GM12878 (cell line): ENCODE measurements at regions not wholly inside any gene's neighbourhood (a gene's known extent, or its start where the extent isn't known, plus 50 kb on each side); places are given as distances from the start of the nearest gene placed in this dataset.

ENCODE experiments used
- ATAC-seq: fragments of 200-7000 bp; cut with Tn5 transposase; 3 replicates; pipeline ENCODE4 v1.9.1; 2020; ENCODE audit warnings: mild to moderate bottlenecking, moderate library complexity
- BruUV-seq: library from RNA; stranded (reverse); fragments of 400-500 nt; replicated peaks from 2 replicates; lab custom pipeline; 2021; lab: Mats Ljungman, UMichigan
- CTCF ChIA-PET: fragments of 300-600 bp; sonication (Branson Sonifier 250); formaldehyde crosslinking; extraction: SDS; loops from one replicate; lab custom pipeline; 2021; ENCODE audit warnings: inconsistent platforms; lab: Yijun Ruan, JAX
- POLR2A ChIA-PET: fragments of 350-600 bp; formaldehyde crosslinking; extraction: SDS; loops from one replicate; lab custom pipeline; 2021; ENCODE audit warnings: inconsistent platforms; lab: Charles Lee
- RAD21 ChIA-PET: fragments of 300-600 bp; sonication (Branson Sonifier 250); formaldehyde crosslinking; loops from one replicate; lab custom pipeline; 2023; ENCODE audit warnings: antibody characterized with exemption; ENCODE audit not compliant: unreplicated experiment; lab: Charles Lee
- SMC1A ChIA-PET: fragments of 300-600 bp; sonication (Branson Sonifier 250); formaldehyde crosslinking; loops from one replicate; lab custom pipeline; 2023; ENCODE audit not compliant: unreplicated experiment, uncharacterized antibody; lab: Charles Lee
- DNase-seq: peaks from one replicate; pipeline ENCODE4 v3.0.0-alpha.2; 2011; ENCODE audit warnings: low read depth, low spot score
- FAIRE-seq: peaks from 3 replicates; lab custom pipeline; 2011; peaks lifted over from hg19 to GRCh38; lab: Jason Lieb, UNC
- H2AFZ ChIP-seq: 2 replicates; pipeline ENCODE4 v1.6.0; 2011; ENCODE audit warnings: low read depth, low read length, control low read depth; ENCODE audit not compliant: control insufficient read depth
- H3K27ac ChIP-seq: 2 replicates; pipeline ENCODE4 v1.5.1; 2011; ENCODE audit warnings: control low read depth; ENCODE audit not compliant: control insufficient read depth, insufficient read depth
- H3K27me3 ChIP-seq, 2 experiments: replicated peaks in 1 of 2; 2 replicates each; pipeline versions ENCODE4 v1.6.0 to v1.6.1; 2011; ENCODE audit warnings: low read length in 1 of 2; ENCODE audit not compliant: control insufficient read depth in 2 of 2, insufficient read depth in 2 of 2
- H3K36me3 ChIP-seq, 2 experiments: 2 replicates each; pipeline ENCODE4 v1.5.1; 2011; ENCODE audit warnings: low read length in 1 of 2; ENCODE audit not compliant: control insufficient read depth in 2 of 2, insufficient read depth in 2 of 2
- H3K4me1 ChIP-seq: 2 replicates; pipeline ENCODE4 v1.6.1; 2011; ENCODE audit warnings: mild to moderate bottlenecking, low read length, moderate library complexity, mixed read lengths; ENCODE audit not compliant: control insufficient read depth, insufficient read depth
- H3K4me2 ChIP-seq: 2 replicates; pipeline ENCODE4 v1.6.0; 2011; ENCODE audit warnings: control low read depth; ENCODE audit not compliant: control insufficient read depth, insufficient read depth
- H3K4me3 ChIP-seq: fragments of 200-600 bp; sonication (generic); 2 replicates; pipeline ENCODE4 v1.5.1; 2016
- H3K79me2 ChIP-seq: 2 replicates; pipeline ENCODE4 v1.6.0; 2011; ENCODE audit warnings: low read length; ENCODE audit not compliant: control insufficient read depth, insufficient read depth
- H3K9ac ChIP-seq: 2 replicates; pipeline ENCODE4 v1.8.0; 2011; ENCODE audit warnings: low read length, control low read depth, mixed read lengths; ENCODE audit not compliant: control insufficient read depth, insufficient read depth
- H3K9me3 ChIP-seq: replicated peaks from 3 replicates; pipeline ENCODE4 v1.5.1; 2011; ENCODE audit warnings: mild to moderate bottlenecking, low read length; ENCODE audit not compliant: control insufficient read depth, insufficient read depth
- H4K20me1 ChIP-seq: 2 replicates; pipeline ENCODE4 v1.6.0; 2011; ENCODE audit not compliant: control insufficient read depth, insufficient read depth
- BHLHE40 ChIP-seq, 2 experiments: fragments of 450-650 bp in 1 of 2; IDR thresholded peaks; 2 replicates each; pipeline ENCODE4 v1.6.1; 2011 to 2017; ENCODE audit warnings: low read depth in 2 of 2, borderline replicate concordance in 1 of 2, improper control_type of control experiment in 1 of 2, low read length in 1 of 2, mild to moderate bottlenecking in 1 of 2
- CHD1 ChIP-seq: IDR thresholded peaks from 2 replicates; pipeline ENCODE4 v1.6.1; 2012; ENCODE audit warnings: low read depth, low read length, improper control_type of control experiment
- EED ChIP-seq: sonication (generic); IDR thresholded peaks from 2 replicates; pipeline ENCODE4 v1.6.1; 2016; ENCODE audit warnings: antibody characterized with exemption, low read depth
- FOXM1 ChIP-seq: IDR thresholded peaks from 2 replicates; pipeline ENCODE4 v1.6.1; 2012; ENCODE audit warnings: low read depth, mild to moderate bottlenecking, inconsistent platforms, low read length, moderate library complexity
- HCFC1 ChIP-seq: fragments of 150-350 bp; IDR thresholded peaks from 2 replicates; pipeline ENCODE4 v1.6.1; 2014; ENCODE audit warnings: low read length
- JUNB ChIP-seq: IDR thresholded peaks from 2 replicates; pipeline ENCODE4 v1.6.1; 2016; ENCODE audit warnings: antibody characterized with exemption, mild to moderate bottlenecking
- POLR2A ChIP-seq: IDR thresholded peaks from 2 replicates; pipeline ENCODE4 v1.6.1; 2011; ENCODE audit warnings: low read depth, mild to moderate bottlenecking, low read length
- RBBP5 ChIP-seq: fragments of 200-600 bp; sonication (generic); conservative IDR thresholded peaks from 2 replicates; pipeline ENCODE4 v1.6.1; 2016
- SMARCA5 ChIP-seq: fragments of 450-650 bp; IDR thresholded peaks from 2 replicates; pipeline ENCODE4 v1.6.1; 2017; ENCODE audit warnings: mild to moderate bottlenecking
- ZNF217 ChIP-seq: fragments of 450-650 bp; IDR thresholded peaks from 2 replicates; pipeline ENCODE4 v1.6.1; 2017; ENCODE audit warnings: antibody characterized with exemption, mild to moderate bottlenecking
- WGBS: methylation state at CpG from one replicate; pipeline ENCODE4 v1.1.6; 2016; ENCODE audit warnings: low lambda C conversion rate; ENCODE audit not compliant: insufficient replicate concordance, insufficient coverage; ENCODE audit errors: missing lambda C conversion rate; 5-methylcytosine and 5-hydroxymethylcytosine counted together
- in situ Hi-C: fragments of 300-500 bp; cut with MboI; formaldehyde crosslinking; loops from 9 replicates; pipeline ENCODE4 v1.14.3; 2018; ENCODE audit warnings: mixed read lengths
- intact Hi-C: fragments of 100-400 bp; cut with micrococcal nuclease; formaldehyde crosslinking; loops from one replicate; pipeline ENCODE4 v1.14.2; 2022; ENCODE audit not compliant: unreplicated experiment
- TF ChIP-seq, protein P1 (sequence below): IDR thresholded peaks from 2 replicates; pipeline ENCODE4 v1.6.1; 2011; ENCODE audit warnings: borderline replicate concordance, low read depth, mild to moderate bottlenecking, moderate library complexity, low read length; ENCODE audit not compliant: insufficient read depth, poor library complexity, severe bottlenecking
- TF ChIP-seq, protein P2 (sequence below): IDR thresholded peaks from 2 replicates; pipeline ENCODE4 v1.6.1; 2011; ENCODE audit warnings: mild to moderate bottlenecking, low read depth, low read length, moderate library complexity; ENCODE audit not compliant: insufficient replicate concordance

DNA sequence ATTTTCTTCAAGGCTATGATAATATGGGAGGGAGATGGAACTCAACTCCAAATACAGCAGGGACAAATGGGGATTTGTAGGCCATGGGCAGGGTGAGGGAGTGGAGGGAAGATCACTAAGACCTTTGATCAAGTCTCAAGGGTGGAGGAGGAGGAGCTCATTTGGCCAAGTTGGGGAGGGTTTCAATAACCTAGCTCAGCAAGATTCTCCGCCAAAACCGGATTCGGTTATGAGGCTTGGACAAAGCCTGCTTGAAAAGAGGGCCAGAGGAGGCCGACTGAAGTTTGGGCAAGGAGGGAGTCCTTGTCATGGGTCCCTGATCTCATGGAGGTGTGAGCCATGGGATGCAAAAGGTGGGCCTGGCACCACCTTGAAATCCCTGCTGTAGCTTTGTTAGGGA is 68.8 kb downstream of the TSN start:
- ChIA-PET POLR2A (no interaction called here), SMC1A (interaction anchor here (1.7 kb wide), 1 partner anchor 16 kb away, joined by 3 read pairs; no protein-coding TSS in a partner anchor), CTCF (no interaction called here), RAD21 (no interaction called here)
- intact Hi-C loops (no loop called here), in situ Hi-C loops (no loop called here)
- Histone ChIP-seq H3K36me3 (no peaks in the 10 kb centered on the region), H3K79me2 (no peaks in the 10 kb centered on the region), H3K4me2 (no peak overlapping the region), H3K9ac (no peak overlapping the region), H2AFZ (no peak overlapping the region), H3K4me1 (no peaks in the 10 kb centered on the region), H3K27ac (no peak overlapping the region), H3K9me3 (no peaks in the 10 kb centered on the region), H3K4me3 (no peak overlapping the region), H3K27me3 (no peaks in the 10 kb centered on the region), H4K20me1 (no peaks in the 10 kb centered on the region)
- TF ChIP-seq, protein P1, sequence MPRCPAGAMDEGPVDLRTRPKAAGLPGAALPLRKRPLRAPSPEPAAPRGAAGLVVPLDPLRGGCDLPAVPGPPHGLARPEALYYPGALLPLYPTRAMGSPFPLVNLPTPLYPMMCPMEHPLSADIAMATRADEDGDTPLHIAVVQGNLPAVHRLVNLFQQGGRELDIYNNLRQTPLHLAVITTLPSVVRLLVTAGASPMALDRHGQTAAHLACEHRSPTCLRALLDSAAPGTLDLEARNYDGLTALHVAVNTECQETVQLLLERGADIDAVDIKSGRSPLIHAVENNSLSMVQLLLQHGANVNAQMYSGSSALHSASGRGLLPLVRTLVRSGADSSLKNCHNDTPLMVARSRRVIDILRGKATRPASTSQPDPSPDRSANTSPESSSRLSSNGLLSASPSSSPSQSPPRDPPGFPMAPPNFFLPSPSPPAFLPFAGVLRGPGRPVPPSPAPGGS, result no peak
- TF ChIP-seq SMARCA5 (no peak), POLR2A (no peak), FOXM1 (no peak)
- ATAC-seq (no peak), FAIRE-seq (no peak), DNase-seq (no peak)
- BruUV-seq, result no TSS peak
- 15% methylated on average over 4 of the region's 4 CpGs for WGBS

DNA sequence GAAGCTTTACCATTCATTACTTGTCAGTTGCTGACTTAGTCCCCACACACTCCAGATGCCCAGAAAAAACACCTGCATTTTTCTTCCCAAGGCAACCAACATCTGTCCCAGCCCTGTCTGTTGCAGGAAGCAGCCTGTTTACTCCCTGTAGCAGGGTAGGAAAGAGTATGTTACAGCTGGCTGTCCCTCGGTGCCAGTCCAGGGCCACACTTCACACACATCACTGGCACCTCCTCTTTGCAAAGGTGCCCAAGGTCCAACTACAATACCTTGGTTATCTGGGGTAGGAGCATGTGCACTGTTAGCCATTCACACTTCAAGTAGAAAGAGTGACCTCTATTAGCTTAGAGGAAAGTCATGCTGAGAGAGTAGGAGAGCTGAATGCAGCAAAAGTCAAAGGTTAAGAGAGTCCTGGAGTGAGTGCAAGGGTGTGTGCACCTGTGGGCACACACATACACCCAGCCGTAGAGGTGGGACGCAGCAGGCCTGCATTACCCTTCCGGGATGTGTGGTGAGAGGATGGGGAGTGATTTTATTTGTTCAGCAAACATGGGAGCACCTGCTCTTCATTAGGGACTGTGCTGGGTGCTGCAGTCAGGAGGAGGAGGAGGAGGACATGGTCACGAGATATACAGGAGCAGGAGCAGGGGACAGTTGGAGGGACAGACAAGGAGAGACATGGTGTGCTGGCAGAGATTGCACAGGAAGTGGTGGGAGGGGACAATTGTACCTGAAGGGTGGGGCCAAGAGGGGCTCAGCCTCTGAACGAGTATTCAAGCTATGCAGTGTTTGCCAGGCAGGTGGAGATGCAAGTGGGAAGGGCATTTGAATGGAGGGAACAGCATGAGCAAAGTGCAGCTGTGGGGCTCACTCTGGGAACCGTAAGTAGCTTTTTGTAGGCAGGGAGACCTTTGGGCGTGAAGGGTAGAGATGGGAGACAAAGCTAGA is 69.8 kb downstream of the TSN start:
- POLR2A ChIA-PET, result no interaction called here
- FAIRE-seq, result no peak
- 34% methylated on average over 8 of the region's 8 CpGs for WGBS
- TF ChIP-seq RBBP5 (no peak), EED (no peak), POLR2A (no peak), BHLHE40 (IDR thresholded peaks at IDR 0.05; ENCODE audit: borderline replicate concordance in 1 of 2, low read depth in 2 of 2, low read length in 1 of 2) (no peak), HCFC1 (no peak), JUNB (no peak), ZNF217 (no peak), CHD1 (no peak)
- TF ChIP-seq, protein P2, sequence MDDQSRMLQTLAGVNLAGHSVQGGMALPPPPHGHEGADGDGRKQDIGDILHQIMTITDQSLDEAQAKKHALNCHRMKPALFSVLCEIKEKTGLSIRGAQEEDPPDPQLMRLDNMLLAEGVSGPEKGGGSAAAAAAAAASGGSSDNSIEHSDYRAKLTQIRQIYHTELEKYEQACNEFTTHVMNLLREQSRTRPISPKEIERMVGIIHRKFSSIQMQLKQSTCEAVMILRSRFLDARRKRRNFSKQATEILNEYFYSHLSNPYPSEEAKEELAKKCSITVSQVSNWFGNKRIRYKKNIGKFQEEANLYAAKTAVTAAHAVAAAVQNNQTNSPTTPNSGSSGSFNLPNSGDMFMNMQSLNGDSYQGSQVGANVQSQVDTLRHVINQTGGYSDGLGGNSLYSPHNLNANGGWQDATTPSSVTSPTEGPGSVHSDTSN, result no peak

More for the DNA sequence above, 69.8 kb downstream of the TSN start:
- intact Hi-C loops, result no loop called here
- H3K27me3 ChIP-seq, result no peaks in the 10 kb centered on the region
- H2AFZ ChIP-seq, result no peak overlapping the region
- no peaks in the 10 kb centered on the region for H4K20me1 ChIP-seq
- no peaks in the 10 kb centered on the region for H3K9me3 ChIP-seq
- H3K4me2 ChIP-seq, result no peak overlapping the region
- ATAC-seq (no peak), DNase-seq (no peak)
- ChIA-PET CTCF (interaction anchor here (0.9 to 1.9 kb wide), 2 partner anchors 12 to 14 kb away, joined by 3 to 7 read pairs; no protein-coding TSS in a partner anchor), RAD21 (no interaction called here), SMC1A (no interaction called here)
- no TSS peak for BruUV-seq
- no peak overlapping the region for H3K4me3 ChIP-seq
- H3K9ac ChIP-seq, result no peak overlapping the region
- in situ Hi-C loops, result no loop called here
- H3K27ac ChIP-seq, result no peak overlapping the region
- no peaks in the 10 kb centered on the region for H3K4me1 ChIP-seq
- H3K36me3 ChIP-seq, result no peaks in the 10 kb centered on the region
- H3K79me2 ChIP-seq, result no peaks in the 10 kb centered on the region
